Right lobe of liver (tissue), 4 donors: ENCODE measurements at regions not wholly inside any gene's neighbourhood (a gene's known extent, or its start where the extent isn't known, plus 50 kb on each side); places are given as distances from the start of the nearest gene placed in this dataset.

Source experiments
- POLR2A ChIP-seq: fragments of 450-650 bp; IDR thresholded peaks from one replicate; pipeline ENCODE4 v1.6.1; 2017; ENCODE audit warnings: antibody characterized with exemption, mild to moderate bottlenecking
- TF ChIP-seq, protein P1 (sequence below), 4 donors: fragments of 200-600 bp in 3 of 4; fragments of 450-650 bp in 1 of 4; IDR thresholded peaks; one replicate each; pipeline versions ENCODE4 v1.5.1 to v1.8.0; 2016 to 2022; ENCODE audit warnings: antibody characterized with exemption in 4 of 4, mild to moderate bottlenecking in 2 of 4
- donor health status: DM: no; HTN: no; CAD: no.
- donor health status: DM: no; HTN: no; CAD: no.
- donor health status: DM: no; HTN: yes; CAD: no.

GRCh38 chr10:9645928-9646600 is 1371.6 kb upstream of the CELF2 start:
- no peak for TF ChIP-seq POLR2A
- TF ChIP-seq, protein P1, sequence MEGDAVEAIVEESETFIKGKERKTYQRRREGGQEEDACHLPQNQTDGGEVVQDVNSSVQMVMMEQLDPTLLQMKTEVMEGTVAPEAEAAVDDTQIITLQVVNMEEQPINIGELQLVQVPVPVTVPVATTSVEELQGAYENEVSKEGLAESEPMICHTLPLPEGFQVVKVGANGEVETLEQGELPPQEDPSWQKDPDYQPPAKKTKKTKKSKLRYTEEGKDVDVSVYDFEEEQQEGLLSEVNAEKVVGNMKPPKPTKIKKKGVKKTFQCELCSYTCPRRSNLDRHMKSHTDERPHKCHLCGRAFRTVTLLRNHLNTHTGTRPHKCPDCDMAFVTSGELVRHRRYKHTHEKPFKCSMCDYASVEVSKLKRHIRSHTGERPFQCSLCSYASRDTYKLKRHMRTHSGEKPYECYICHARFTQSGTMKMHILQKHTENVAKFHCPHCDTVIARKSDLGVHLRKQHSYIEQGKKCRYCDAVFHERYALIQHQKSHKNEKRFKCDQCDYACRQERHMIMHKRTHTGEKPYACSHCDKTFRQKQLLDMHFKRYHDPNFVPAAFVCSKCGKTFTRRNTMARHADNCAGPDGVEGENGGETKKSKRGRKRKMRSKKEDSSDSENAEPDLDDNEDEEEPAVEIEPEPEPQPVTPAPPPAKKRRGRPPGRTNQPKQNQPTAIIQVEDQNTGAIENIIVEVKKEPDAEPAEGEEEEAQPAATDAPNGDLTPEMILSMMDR (IDR thresholded peaks at IDR 0.05), result no peak
